Epithelial cell of prostate (primary cell): ENCODE measurements at regions not wholly inside any gene's neighbourhood (a gene's known extent, or its start where the extent isn't known, plus 50 kb on each side); places are given as distances from the start of the nearest gene placed in this dataset.

Experiments used
- DNase-seq: peaks from one replicate; pipeline ENCODE4 v3.0.0-alpha.2; 2011; ENCODE audit warnings: low read depth, low spot score
- H3K27ac ChIP-seq: fragments of 450-650 bp; 2 replicates; pipeline ENCODE4 v1.5.1; 2017; ENCODE audit warnings: mild to moderate bottlenecking

DNA sequence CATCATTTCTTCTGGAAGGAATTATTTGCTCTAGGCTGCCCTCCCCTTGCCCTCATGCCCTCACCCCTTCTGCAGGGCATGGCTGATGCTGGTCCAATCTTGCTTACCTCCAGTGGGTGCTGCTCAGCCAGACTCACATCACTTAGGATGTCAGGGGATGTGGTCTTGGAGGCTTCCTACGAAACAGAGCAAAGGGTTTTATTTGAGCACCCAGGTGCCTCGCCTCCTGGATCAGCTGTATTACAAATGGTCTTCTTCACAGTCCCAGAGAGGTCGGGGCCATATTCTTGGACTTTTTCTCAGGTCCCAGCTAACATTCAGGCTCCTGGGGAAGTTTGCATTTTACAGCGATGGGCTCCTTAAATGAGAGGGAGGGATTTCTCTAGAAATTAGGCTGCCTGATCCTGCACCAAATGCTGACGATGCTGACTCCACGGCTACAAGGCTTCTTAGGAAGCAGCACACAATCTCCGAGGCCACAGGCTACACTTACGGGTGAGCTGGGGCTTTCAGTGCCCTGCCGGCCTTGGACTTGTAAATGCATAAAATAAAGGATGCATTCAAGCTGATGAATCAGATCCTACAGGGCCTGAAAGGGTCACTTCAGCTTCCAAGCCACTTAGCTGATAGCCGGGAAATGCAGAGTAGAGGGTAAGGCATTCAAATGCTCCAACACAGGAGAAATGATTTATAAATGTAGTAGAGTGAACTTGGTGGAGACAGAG, 159.8 kb upstream of the ECI2 start:
- DNase-seq, result no peak

DNA sequence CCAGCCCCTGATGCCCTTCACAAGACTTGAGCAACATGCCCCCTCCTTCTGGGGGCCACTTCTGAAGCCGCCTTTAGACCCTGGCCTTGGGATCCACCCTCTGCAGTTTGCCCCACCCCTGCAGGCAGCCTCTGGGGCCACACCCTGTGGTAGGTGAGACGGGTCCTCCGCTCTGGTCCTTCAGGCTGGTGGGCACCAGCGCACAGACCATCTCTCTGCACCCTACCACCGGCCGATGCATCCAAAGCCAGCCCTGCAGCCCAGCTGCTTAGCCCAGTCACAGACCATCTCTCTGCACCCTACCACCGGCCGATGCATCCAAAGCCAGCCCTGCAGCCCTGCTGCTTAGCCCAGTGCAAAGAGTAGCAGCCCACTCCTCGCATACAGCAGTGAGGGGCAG, 159.3 kb upstream of the ECI2 start:
- no peak overlapping the region for H3K27ac ChIP-seq
- no peak for DNase-seq

More for the DNA sequence above, 159.8 kb upstream of the ECI2 start:
- H3K27ac ChIP-seq, result no peak overlapping the region

GRCh38 chr6:4291453-4292403, 156.4 kb upstream of the ECI2 start:
- no peak for DNase-seq
- no peak overlapping the region for H3K27ac ChIP-seq

DNA sequence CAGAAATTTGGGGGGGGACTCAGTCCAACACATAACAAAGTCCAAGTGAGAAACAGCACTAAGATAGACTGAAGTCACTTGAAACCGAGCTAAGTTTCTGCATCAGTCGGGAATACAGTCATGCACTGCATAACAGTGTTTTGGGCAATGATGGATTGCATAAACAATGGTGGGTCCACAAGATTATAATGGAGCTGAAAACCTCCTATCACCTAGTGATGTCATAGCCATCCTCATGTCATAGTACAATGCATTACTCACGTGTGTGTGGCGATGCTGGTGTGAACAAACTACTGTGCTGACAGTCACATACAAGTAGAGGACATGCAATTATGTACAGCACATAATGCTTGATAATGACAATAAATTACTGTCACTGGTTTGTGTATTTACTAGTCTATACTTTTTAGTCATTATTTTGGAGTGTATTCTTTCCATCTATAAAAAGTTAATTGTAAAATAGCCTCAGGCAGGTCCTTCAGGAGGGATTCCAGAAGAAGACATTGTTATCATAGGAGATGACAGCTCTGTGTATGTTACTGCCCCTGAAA, 154.5 kb upstream of the ECI2 start:
- H3K27ac ChIP-seq, result no peak overlapping the region
- DNase-seq, result no peak

- no peak for DNase-seq
- H3K27ac ChIP-seq, result no peak overlapping the region
These were observed 152.5 kb upstream of the ECI2 start for GRCh38 chr6:4287811-4288244.

DNA sequence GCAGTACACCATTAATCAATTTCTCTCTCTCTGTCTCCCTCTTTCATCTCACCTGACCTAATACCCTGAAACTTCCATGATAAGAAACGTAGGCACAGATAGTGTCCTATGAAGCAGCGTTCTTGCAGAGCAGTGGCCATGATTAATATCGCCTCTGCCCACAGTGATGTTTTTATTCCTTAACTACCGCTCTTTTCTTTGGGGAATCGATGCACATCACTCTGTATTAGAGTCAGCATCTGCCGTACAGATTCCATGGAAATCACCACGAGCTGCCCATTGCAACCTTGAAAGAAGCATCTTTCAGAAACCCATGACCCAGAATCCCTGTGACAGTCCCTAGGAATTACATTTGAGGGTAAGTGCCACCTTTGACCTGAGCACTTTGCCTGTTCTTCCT, 152.0 kb upstream of the ECI2 start:
- no peak overlapping the region for H3K27ac ChIP-seq
- DNase-seq, result no peak

- no peak for DNase-seq
- peak overlapping the region; percentile 79 for H3K27ac ChIP-seq
These were observed 147.6 kb upstream of the ECI2 start for GRCh38 chr6:4282926-4283325.

- peak overlapping the region; percentile 79 for H3K27ac ChIP-seq
- DNase-seq, result peak; percentile 98
These were observed 146.2 kb upstream of the ECI2 start for GRCh38 chr6:4281341-4282293.

DNA sequence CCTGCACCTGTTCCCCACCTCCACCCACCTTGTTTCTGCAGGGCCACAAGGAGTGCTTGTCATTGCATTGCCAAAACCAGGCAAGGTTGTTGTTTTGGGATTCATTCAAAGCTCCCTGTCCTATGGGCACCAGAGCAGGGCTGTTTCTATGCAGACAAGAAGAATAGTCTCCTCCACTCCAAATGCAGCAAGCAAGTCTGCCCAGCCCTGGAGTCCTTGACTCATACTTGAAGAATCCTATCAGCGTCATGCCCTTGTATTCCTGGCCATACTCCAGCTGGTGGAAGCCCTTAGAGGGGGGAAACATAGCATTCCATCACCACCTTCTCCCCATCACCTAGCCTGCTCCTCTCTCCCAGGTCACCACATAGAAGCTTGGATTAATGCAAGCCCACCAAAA, 145.3 kb upstream of the ECI2 start:
- H3K27ac ChIP-seq, result peak overlapping the region; percentile 79
- peak; percentile 90 for DNase-seq

DNA sequence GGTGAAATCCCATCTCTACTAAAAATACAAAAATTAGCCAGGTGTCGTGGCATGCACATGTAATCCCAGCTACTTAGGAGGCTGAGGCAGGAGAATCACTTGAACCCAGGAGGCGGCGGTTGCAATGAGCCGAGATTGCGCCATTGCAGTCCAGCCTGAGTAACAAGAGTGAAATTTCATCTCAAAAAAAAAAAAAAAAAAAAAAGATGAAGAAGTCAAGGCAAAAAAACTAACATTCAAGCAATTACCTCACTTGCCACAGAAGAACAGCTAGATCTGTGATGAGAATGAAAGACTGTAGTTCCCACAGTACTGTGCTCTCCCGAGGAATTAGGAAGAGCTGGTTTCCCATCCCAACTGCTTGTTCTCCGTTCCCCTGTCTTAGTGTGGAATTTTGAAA, 144.7 kb upstream of the ECI2 start:
- no peak for DNase-seq
- peak overlapping the region; percentile 79 for H3K27ac ChIP-seq

DNA sequence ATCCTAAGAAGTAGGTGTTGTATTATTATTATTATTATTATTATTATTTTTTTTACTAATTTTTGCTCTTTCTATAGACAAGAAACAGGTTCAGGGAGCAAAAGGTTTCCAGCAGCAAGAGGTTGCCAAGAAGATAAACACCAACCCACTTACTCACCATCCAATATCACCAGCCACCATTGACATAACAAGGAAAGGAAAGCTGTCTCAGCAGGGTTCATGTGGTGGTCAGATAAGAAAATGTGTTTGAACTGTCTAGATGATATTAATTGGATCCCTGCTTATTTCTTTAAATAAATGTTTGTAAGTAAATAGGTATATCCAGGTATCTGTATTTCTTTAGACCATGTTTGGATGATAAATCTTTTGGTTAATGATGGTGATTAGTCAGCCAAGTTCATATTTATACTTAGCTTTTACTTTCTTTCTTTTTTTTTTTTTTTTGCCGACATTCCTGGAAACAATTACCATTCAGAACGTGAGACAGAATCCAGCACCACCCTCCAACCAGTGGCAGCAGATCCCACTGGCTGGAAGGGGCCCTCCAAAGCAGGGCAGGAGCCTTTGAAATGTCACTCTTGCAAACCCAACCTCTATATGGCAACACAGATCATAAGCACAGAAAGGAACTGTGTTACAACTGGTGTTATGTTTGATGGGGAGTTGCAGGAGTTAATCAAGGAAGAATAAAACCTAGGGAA, 139.2 kb upstream of the ECI2 start:
- no peak for DNase-seq
- H3K27ac ChIP-seq, result no peak overlapping the region

DNA sequence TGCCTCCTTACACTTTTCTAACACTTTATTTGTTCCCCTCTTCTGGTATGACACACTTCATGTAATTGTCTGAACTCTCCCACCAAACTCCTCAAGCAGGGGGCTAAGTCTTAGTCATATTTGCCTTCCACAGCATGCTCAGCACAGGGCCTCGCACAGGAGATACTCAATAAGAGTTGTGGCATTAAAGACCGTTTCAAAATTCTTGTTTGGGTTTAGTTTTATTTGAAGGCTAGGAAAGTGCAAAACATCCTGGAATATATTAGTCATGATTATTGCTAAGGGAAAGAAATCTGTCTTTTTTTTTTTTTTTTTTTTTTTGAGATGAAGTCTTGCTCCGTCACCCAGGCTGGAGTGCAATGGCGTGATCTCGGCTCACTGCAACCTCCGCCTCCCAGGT, 137.6 kb upstream of the ECI2 start:
- no peak for DNase-seq
- no peak overlapping the region for H3K27ac ChIP-seq

DNA sequence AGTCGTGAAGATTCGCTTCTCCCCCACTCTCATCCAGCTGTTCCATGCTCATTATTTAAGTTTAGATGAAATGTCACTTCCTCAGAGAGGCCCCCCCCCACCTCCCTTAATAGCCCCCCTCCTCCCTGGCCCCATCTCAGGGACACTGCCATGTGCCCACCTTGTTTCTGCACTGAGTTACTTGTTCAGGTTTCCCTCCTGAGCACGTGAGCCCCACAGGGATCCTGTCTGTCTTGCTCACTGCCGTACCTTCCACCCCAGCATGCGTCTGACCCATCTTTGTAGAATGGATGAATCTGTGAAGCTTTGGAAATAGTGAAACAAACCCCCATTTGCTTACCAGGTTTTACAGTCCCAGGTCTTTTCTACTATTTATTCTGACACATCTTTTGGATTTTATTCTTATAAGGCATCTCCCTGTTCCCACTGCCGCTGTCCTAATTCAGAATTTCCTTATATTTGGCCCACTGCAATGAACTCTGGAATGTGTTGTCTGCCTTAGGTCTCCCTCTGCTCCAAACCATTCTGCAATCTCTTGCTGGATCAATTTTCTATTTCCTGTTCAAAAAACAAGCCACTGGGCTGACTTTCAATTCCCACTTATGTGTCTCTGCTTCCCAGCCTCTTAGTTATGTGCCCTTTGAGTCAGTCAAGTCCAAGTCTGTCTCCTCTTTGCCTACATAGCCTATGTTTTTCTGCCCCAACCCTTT, 136.5 kb upstream of the ECI2 start:
- DNase-seq, result no peak
- H3K27ac ChIP-seq, result no peak overlapping the region

DNA sequence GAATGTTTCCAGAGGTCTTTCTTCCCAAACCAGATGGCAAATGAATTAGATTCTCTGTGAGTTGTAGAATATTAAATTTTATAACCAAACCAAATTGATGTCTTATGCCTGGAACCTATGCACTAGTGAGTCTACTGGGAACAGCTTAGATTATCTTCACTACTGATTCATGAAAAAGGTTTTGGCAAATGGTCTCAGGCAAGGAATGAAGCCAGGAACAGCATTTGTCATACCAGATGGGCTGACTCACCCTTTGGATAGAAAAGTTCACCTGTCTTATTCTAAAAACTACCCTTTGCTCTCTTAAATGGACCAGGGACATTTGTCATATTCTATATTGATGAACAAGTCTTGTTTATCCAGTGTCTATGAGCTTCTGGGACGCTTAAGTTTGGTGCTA, 135.4 kb upstream of the ECI2 start:
- DNase-seq, result no peak
- H3K27ac ChIP-seq, result no peak overlapping the region

DNA sequence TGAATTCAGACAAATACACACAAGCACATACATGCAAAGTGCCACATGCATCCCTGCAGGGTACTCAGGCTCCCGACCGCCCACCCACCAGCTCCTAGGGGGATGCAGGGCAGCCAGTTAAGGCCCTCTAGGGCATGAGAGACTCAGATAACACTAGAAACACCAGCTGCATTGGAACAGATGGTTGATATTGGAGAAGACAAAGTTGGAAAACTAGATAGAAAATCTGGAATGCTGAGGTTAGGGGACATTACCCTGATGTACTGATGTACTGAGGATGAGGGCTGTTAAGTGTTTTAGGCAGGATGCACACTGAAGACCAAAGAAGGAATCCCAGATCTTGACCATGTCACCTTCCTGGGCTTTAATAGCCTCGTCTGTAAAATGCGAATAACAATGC, 134.6 kb upstream of the ECI2 start:
- no peak for DNase-seq
- no peak overlapping the region for H3K27ac ChIP-seq

GRCh38 chr6:4268171-4268570, 132.8 kb upstream of the ECI2 start:
- no peak for DNase-seq
- H3K27ac ChIP-seq, result no peak overlapping the region

GRCh38 chr6:4265740-4266139, 130.4 kb upstream of the ECI2 start:
- H3K27ac ChIP-seq, result no peak overlapping the region
- no peak for DNase-seq

- no peak for DNase-seq
- no peak overlapping the region for H3K27ac ChIP-seq
These were observed 129.2 kb upstream of the ECI2 start for GRCh38 chr6:4264601-4265000.

- no peak for DNase-seq
- H3K27ac ChIP-seq, result no peak overlapping the region
These were observed 128.7 kb upstream of the ECI2 start for GRCh38 chr6:4264081-4264480.
